ENCODE measurements at regions not wholly inside any gene's neighbourhood (a gene's known extent, or its start where the extent isn't known, plus 50 kb on each side); places are given as distances from the start of the nearest gene placed in this dataset.

DNA sequence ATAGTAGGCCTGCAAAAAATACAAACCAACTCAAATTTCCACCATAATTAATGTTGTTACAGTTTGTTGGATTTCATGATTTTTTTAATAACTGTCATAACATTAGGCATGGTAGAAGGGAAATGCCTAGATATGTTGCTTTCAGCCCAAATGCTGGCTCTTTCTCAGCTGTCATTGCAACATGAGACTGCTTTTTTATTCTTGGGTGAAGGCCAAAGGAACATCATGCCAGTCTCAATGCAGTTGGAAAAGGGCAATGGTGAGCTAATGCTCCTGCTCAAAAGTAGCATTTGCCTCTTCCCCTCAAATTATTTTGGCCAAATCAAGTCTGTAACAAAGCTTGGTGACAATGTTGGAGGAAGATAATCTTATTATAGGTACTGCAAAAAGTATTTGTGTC is 877.7 kb upstream of the PRMT6 start:
- DNase-seq (ENCODE audit: low spot score) = no peak

DNA sequence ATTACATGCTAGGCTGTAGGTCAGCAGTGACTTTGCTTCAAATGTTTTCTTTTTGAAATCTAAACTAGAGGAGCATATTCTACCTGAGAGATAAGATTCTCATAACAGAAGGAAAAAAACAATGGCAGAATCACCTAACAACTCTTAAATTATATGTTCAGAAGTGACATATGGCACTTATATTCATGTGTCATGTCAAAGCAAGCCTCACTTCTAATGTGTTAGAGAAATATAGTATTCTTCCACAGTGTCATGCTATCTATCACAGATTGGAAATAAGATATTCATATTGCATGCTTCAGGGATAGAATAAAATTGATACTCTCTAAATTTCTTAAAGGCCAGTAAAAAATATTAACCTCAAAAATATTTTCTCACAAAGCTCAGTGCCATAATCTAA is 874.6 kb upstream of the PRMT6 start:
- DNase-seq (ENCODE audit: low spot score) (no peak), ATAC-seq (no peak)
- intact Hi-C loops (cut with DNase I) = no loop called here

More for the DNA sequence above, 877.7 kb upstream of the PRMT6 start:
- intact Hi-C loops (cut with DNase I) = no loop called here
- ATAC-seq = no peak

DNA sequence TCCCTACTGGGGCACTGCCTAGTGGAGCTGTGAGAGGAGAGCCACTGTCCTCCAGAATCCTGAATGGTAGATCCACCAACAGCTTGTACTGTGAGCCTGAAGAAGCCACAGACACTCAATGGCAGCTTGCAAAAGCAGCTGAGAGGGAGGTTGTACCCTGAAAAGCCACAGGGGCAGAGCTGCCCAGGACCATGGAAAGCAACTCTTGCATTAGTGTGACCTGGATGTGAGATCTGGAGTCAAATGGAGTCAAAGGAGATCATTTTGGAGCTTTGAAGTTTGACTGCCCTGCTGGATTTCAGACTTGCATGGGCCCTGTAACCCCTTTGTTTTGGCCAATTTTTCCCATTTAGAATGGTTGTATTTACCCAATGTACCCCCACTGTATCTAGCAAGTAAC is 871.4 kb upstream of the PRMT6 start:
- intact Hi-C loops (cut with DNase I) = no loop called here
- ATAC-seq (no peak), DNase-seq (ENCODE audit: low spot score) (no peak)

DNA sequence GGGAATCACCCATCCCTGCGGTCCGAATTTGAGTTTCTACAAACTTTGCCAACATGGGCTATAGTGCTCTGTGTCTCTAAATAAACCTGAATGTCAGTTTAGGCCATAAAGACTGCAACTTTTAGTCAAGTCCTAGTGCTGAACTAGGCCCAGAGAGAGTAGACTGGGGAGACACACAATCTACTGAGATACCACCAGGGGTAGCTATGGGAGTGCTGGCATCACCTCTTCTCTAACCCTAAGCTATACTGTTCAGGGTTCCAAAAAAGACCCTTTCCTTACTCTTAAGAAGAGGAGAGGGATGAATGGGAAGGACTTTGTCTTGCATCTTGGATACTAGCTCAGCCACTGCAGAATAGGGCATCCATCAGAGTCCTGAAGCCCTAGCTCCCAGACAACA is 866.7 kb upstream of the PRMT6 start:
- ATAC-seq (no peak), DNase-seq (ENCODE audit: low spot score) (no peak)
- intact Hi-C loops (cut with DNase I) = no loop called here

DNA sequence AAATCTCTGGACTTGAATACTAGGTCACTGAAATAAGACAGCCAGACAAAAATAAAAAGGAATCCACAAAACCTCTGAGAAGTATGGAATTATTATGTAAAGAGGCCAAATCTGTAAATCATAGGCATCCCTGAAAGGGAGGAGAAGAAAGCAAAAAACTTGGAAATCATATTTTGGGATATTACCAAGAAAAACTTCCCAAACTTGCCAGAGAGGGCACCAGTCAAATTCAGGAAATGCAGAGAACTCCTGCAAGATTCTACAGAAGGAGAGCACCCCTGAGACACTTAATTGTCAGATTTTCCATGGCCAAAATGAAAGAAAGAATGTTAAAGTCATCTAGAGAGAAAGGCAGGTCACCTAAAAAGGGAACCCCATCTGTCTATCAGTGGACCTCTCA is 862.3 kb upstream of the PRMT6 start:
- no peak for DNase-seq (ENCODE audit: low spot score)
- ATAC-seq = no peak
- intact Hi-C loops (cut with DNase I) = no loop called here

DNA sequence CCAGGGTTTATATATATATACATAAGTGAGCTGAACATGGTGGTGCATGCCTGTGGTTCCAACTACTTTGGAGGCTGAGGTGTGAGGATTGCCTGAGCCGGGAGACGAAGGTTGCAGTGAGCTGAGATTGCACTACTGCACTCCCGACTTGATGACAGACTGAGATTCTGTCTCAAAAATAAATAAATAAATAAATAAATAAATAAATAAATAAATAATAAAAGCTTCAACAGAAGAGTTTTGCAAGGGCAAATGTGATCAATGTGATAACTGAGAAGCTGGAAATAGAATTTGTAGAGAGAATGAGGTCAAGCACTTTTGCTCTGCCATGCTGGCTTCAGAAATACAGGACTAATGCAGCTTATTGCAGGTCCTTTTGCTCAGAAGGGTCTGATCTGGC is 855.8 kb upstream of the PRMT6 start:
- ATAC-seq (no peak), DNase-seq (ENCODE audit: low spot score) (no peak)
- intact Hi-C loops (cut with DNase I) = no loop called here

- intact Hi-C loops (cut with DNase I) = no loop called here
- DNase-seq (ENCODE audit: low spot score) = no peak
- no peak for ATAC-seq
Measured at GRCh38 chr1:106207185-106207584, 849.3 kb upstream of the PRMT6 start.

DNA sequence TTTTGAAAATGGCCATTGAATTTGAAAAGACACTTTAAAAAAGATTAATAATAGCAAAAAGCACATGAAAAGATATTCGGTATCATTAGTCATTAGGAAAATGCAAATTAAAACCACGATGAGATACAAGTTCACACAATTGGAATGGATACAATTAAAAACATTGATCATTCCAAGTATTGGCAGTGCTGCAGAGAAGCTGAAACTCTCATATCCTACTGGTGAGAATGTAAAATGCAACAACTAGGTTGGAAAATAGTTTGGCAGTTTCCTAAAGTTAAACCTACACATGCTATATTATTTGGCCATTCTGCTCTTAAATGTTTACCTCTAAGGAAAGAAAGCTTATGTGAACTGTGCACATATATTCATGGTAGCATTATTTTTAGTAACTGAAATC is 838.7 kb upstream of the PRMT6 start:
- ATAC-seq (no peak), DNase-seq (ENCODE audit: low spot score) (no peak)
- intact Hi-C loops (cut with DNase I) = no loop called here

DNA sequence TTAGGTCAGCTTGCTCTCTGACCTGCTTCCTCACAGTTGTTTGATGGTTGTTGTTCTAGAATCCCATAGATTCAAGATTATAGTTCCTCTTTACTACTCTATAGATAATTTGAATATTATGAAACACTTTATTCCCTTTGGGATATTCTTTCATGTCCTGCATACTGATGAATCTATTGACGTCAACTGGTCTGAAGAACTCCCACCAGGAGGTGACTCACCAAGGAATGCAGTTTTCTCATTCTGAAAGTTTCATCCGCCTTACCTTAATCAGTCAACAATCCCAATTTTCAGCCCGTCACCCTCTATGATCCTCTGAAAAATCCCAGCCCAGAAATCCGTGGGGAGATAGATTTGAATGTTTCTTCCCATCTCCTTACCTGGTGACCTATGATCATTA is 834.1 kb upstream of the PRMT6 start:
- DNase-seq (ENCODE audit: low spot score) = no peak
- no peak for ATAC-seq
- intact Hi-C loops (cut with DNase I) = no loop called here

DNA sequence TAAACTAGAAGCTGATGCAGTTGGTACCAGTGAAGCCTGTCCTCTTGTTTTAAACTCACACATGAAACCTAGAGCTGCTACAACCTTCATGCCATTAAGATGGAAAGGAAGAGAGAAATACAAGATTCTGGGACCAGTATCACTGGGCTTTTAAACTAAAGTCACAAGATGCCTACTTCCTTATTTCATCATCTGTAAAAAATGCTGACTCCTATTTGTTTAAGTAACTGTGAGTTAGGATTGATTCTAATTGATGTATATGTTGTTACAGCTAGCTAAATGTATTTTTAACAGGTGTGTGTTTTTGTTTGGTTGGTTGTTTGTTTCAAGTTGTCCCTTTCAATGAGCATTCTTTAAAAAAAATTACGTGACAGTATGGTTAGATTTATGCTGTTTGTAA is 833.3 kb upstream of the PRMT6 start:
- no peak for DNase-seq (ENCODE audit: low spot score)
- intact Hi-C loops (cut with DNase I) = no loop called here
- no peak for ATAC-seq

- no peak for ATAC-seq
- DNase-seq (ENCODE audit: low spot score) = no peak
Measured at GRCh38 chr1:106224426-106224825, 832.0 kb upstream of the PRMT6 start.

GRCh38 chr1:106225403-106225802 is 831.1 kb upstream of the PRMT6 start:
- intact Hi-C loops (cut with DNase I) = no loop called here
- DNase-seq (ENCODE audit: low spot score) (no peak), ATAC-seq (no peak)

More at GRCh38 chr1:106224426-106224825, 832.0 kb upstream of the PRMT6 start:
- intact Hi-C loops (cut with DNase I) = no loop called here

DNA sequence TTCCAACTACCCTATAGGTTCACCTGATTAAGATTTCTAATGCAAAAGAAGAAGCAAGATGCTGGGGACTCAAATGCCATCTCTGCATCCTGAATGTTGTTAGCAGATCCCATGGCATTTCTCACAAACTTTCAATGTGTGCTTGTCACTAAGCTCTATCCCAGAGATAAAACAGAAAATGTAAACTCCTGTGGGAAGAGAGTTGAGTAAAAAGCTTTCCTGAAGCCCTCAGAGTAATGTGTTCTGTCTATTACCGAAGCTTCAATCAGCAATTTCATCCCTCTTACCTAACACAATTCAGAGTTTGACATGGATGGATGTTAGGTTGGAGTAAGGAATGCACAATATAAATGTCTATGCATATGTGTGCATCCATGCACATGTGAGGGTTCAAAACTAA is 829.9 kb upstream of the PRMT6 start:
- ATAC-seq (no peak), DNase-seq (ENCODE audit: low spot score) (no peak)
- intact Hi-C loops (cut with DNase I) = no loop called here

DNA sequence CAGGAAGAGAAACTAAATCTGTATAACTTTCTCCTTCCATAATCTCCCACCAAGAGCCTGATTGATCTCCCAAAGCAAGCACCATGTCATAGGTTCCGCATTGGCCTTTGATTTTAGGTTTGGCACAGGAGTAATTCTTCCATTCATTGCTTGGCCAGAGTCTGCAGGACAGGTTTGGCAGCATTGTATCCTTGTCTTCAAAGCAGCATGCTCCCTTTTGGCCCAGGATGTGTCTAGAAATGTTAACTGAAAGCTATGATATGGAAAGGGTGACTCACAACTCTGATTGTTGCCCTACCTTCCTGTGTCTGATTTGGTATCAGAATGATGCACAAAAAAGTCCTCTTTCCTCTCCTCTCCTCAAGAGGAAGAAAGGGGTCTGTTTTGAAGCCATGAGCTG is 824.3 kb upstream of the PRMT6 start:
- ATAC-seq (no peak), DNase-seq (ENCODE audit: low spot score) (no peak)
- intact Hi-C loops (cut with DNase I) = no loop called here

DNA sequence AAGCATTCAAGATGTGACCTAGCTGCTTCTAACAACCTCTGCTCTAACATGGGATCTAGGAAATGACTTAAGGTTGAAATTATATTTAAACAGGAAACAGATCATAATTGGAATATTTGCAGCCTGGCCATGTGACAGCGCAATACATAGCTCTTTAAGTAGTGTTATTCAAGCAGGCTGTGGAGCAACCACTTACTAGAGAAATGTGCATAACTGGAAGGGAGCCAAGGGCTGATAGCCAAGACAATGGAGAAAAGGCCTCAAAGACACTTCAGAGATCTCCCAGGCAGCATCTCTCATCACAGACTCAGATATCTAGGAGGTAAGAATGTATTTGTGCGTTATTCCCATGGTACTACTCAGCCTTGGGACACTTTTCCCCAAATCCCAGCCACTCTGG is 823.0 kb upstream of the PRMT6 start:
- intact Hi-C loops (cut with DNase I) = no loop called here
- no peak for DNase-seq (ENCODE audit: low spot score)
- no peak for ATAC-seq

DNA sequence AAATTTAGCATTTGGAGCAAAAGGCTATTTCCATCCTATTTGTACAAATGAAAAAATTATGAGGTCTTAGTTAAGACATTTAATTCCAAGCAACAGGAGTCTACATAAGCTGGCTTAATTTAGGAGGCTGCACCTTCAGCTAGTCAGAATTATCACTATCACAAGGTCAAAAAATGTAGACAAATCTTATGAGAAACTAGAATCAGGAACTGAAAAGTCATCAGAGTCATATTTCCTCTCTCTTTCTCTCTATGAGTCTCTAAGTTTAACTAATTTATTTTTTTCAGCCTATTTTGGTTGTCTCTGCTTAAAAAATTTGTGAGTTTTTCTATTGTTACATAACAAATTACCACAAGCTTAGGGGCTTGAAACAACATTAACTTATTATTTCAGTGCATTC is 807.1 kb upstream of the PRMT6 start:
- ATAC-seq (no peak), DNase-seq (ENCODE audit: low spot score) (no peak)
- intact Hi-C loops (cut with DNase I) = no loop called here

- ATAC-seq (no peak), DNase-seq (ENCODE audit: low spot score) (no peak)
- intact Hi-C loops (cut with DNase I) = no loop called here
Measured at GRCh38 chr1:106249810-106250209, 806.7 kb upstream of the PRMT6 start.

DNA sequence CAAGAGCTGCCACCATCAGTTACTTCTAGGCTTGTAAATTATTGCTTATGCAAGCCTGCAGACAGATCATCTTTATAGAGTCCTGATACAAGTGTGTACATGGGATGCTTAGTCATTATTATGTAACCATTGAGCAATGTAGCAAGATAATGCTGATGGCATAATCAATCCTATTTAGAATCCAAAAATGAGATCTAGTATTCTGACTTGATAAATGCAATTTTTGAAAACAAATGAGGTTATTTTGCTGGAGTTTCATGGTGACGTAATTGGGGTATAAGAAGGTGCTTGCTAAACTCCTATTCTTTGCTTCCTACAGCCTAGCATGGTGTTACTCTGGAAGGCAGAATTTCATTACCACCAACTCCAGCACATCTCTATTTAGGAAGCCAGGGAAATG is 801.7 kb upstream of the PRMT6 start:
- no peak for ATAC-seq
- DNase-seq (ENCODE audit: low spot score) = no peak
- intact Hi-C loops (cut with DNase I) = no loop called here

GRCh38 chr1:106266786-106267185 is 789.7 kb upstream of the PRMT6 start:
- no peak for ATAC-seq
- no peak for DNase-seq (ENCODE audit: low spot score)
- intact Hi-C loops (cut with DNase I) = no loop called here

DNA sequence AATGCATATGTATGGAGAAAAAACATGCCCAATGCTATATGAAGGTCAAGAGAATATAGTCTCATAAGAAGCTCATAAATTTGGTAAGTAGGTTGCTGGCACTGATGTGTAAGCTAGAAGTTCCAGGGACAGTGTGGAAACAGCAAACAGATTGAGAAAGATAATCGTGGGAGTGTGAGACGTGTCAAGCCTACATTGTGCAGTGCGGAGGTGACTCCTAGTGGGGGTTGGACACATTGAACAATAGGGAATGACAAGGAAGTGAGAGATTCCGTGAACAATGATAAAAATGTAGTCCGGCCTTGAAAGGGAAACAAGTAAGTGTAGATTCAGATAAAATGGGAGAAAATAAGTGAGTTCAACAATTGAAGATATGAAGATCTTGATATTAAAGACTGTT is 788.4 kb upstream of the PRMT6 start:
- DNase-seq (ENCODE audit: low spot score) (no peak), ATAC-seq (peak; percentile 36)
- intact Hi-C loops (cut with DNase I) = no loop called here

- intact Hi-C loops (cut with DNase I) = no loop called here
- DNase-seq (ENCODE audit: low spot score) (no peak), ATAC-seq (no peak)
Measured at GRCh38 chr1:106276871-106277270, 779.6 kb upstream of the PRMT6 start.

DNA sequence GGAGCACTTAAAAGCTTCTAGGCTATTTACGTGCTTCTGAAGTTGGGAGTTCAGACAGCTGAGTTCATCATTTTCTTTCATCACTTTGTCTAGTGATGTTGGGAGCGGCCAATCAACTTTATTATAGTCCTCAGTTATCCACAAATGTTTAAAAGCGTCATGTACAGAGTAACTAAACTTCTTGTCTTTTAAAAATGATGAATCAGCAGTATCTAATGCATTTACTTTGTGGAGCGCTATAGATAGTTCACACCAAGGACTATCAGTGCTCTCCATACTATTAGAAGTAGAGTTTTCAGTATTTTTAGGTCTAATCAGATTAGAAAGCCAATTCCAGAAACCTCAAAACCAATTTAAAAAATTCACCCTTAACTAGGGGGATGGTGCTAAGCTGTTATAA is 778.7 kb upstream of the PRMT6 start:
- no peak for ATAC-seq
- DNase-seq (ENCODE audit: low spot score) = no peak
- intact Hi-C loops (cut with DNase I) = no loop called here
